Neural progenitor cell (in vitro differentiated cells): ENCODE measurements at regions not wholly inside any gene's neighbourhood (a gene's known extent, or its start where the extent isn't known, plus 50 kb on each side); places are given as distances from the start of the nearest gene placed in this dataset.

Source experiments
- DNase-seq: peaks from one replicate; pipeline ENCODE4 v3.0.0-alpha.2; 2016; ENCODE audit warnings: low spot score
- H2AFZ ChIP-seq: fragments of 200-600 bp; sonication (generic); replicated peaks from 2 replicates; pipeline ENCODE4 v1.6.1; 2016; ENCODE audit warnings: antibody characterized with exemption
- H3F3A ChIP-seq: fragments of 200-600 bp; sonication (generic); 2 replicates; pipeline ENCODE4 v1.6.1; 2016; ENCODE audit warnings: antibody characterized with exemption, low read depth
- H3K27ac ChIP-seq: fragments of 200-600 bp; sonication (generic); 2 replicates; pipeline ENCODE4 v1.5.1; 2016; ENCODE audit warnings: mild to moderate bottlenecking
- H3K27me3 ChIP-seq: fragments of 200-600 bp; sonication (generic); 2 replicates; pipeline ENCODE4 v1.6.1; 2016; ENCODE audit warnings: mild to moderate bottlenecking, moderate library complexity
- H3K36me3 ChIP-seq: fragments of 200-600 bp; sonication (generic); 2 replicates; pipeline ENCODE4 v1.5.1; 2016
- H3K4me1 ChIP-seq: fragments of 200-600 bp; sonication (generic); 2 replicates; pipeline ENCODE4 v1.6.1; 2016; ENCODE audit warnings: mixed run types
- H3K4me2 ChIP-seq: fragments of 200-600 bp; sonication (generic); 2 replicates; pipeline ENCODE4 v1.6.1; 2016
- H3K4me3 ChIP-seq: fragments of 200-600 bp; sonication (generic); 2 replicates; pipeline ENCODE4 v1.5.1; 2016
- H3K79me2 ChIP-seq: fragments of 200-600 bp; sonication (generic); 2 replicates; pipeline ENCODE4 v1.6.1; 2016; ENCODE audit warnings: low read depth
- H3K9ac ChIP-seq: fragments of 200-600 bp; sonication (generic); 2 replicates; pipeline ENCODE4 v1.6.1; 2016
- H3K9me3 ChIP-seq: fragments of 200-600 bp; sonication (generic); 2 replicates; pipeline ENCODE4 v1.5.1; 2016; ENCODE audit warnings: low read depth
- H4K20me1 ChIP-seq: fragments of 200-600 bp; sonication (generic); 2 replicates; pipeline ENCODE4 v1.6.1; 2016; ENCODE audit warnings: low read depth
- H3K27ac Mint-ChIP-seq: 3 replicates; pipeline ENCODE4 v1.8.0; 2021; ENCODE audit warnings: mixed read lengths
- H3K27me3 Mint-ChIP-seq: 2 replicates; pipeline ENCODE4 v1.8.0; 2022; ENCODE audit warnings: low read depth, mild to moderate bottlenecking, inconsistent platforms, moderate library complexity, mixed read lengths; ENCODE audit not compliant: insufficient read depth
- H3K36me3 Mint-ChIP-seq: 3 replicates; pipeline ENCODE4 v1.8.0; 2021; ENCODE audit warnings: mixed read lengths
- H3K4me1 Mint-ChIP-seq: 3 replicates; pipeline ENCODE4 v1.8.0; 2021; ENCODE audit warnings: mixed read lengths
- H3K4me3 Mint-ChIP-seq: 3 replicates; pipeline ENCODE4 v1.8.0; 2021; ENCODE audit warnings: mild to moderate bottlenecking, moderate library complexity, mixed read lengths
- H3K9me3 Mint-ChIP-seq: 3 replicates; pipeline ENCODE4 v1.8.0; 2020; ENCODE audit warnings: mixed read lengths
- EZH2 ChIP-seq: fragments of 200-600 bp; sonication (generic); IDR thresholded peaks from 2 replicates; pipeline ENCODE4 v1.6.1; 2017; ENCODE audit warnings: antibody characterized with exemption, mild to moderate bottlenecking, moderate library complexity
- EZH2phosphoT487 ChIP-seq: fragments of 200-600 bp; sonication (generic); IDR thresholded peaks from 2 replicates; pipeline ENCODE4 v1.6.1; 2017; ENCODE audit warnings: antibody characterized with exemption
- TF ChIP-seq, protein P1 (sequence below): fragments of 200-600 bp; sonication (generic); IDR thresholded peaks from 2 replicates; pipeline ENCODE4 v1.5.1; 2017; ENCODE audit warnings: antibody characterized with exemption, mild to moderate bottlenecking

DNA sequence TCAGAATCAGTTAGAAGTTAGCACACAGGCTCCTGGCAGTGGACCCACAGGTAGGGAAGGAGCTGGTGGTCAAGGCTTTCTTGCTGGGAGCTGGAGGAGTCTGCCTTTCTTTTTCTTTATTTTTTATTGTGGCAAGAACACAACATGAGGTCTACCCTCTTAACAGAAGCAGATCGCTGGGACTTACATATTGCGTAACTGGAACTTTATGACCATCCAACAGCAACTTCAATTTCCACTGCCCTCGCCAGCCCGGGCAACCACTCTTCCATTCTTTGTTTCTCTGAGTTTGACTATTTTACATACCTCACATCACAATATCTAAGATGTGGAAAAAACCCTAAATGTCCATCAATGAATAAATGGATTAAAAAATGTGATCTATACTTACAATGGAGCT, 147.8 kb upstream of the AJAP1 start:
- H3K4me1 ChIP-seq: no peaks in the 10 kb centered on the region
- H3F3A ChIP-seq: no peaks in the 10 kb centered on the region
- no peaks in the 10 kb centered on the region for H3K36me3 ChIP-seq
- H3K9me3 Mint-ChIP-seq: no peaks in the 10 kb centered on the region
- no peak overlapping the region for H3K4me2 ChIP-seq
- no peak for DNase-seq
- no peak for TF ChIP-seq EZH2phosphoT487
- TF ChIP-seq EZH2: no peak
- TF ChIP-seq, protein P1, sequence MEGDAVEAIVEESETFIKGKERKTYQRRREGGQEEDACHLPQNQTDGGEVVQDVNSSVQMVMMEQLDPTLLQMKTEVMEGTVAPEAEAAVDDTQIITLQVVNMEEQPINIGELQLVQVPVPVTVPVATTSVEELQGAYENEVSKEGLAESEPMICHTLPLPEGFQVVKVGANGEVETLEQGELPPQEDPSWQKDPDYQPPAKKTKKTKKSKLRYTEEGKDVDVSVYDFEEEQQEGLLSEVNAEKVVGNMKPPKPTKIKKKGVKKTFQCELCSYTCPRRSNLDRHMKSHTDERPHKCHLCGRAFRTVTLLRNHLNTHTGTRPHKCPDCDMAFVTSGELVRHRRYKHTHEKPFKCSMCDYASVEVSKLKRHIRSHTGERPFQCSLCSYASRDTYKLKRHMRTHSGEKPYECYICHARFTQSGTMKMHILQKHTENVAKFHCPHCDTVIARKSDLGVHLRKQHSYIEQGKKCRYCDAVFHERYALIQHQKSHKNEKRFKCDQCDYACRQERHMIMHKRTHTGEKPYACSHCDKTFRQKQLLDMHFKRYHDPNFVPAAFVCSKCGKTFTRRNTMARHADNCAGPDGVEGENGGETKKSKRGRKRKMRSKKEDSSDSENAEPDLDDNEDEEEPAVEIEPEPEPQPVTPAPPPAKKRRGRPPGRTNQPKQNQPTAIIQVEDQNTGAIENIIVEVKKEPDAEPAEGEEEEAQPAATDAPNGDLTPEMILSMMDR: no peak
- H4K20me1 ChIP-seq: no peaks in the 10 kb centered on the region
- H3K9ac ChIP-seq: no peak overlapping the region
- H3K4me3 ChIP-seq: no peak overlapping the region
- H3K36me3 Mint-ChIP-seq: no peaks in the 10 kb centered on the region
- H3K27me3 ChIP-seq: no peaks in the 10 kb centered on the region
- H3K79me2 ChIP-seq: no peaks in the 10 kb centered on the region
- no peaks in the 10 kb centered on the region for H3K4me1 Mint-ChIP-seq
- H3K27me3 Mint-ChIP-seq: peaks cover 20% of the 10 kb centered on the region
- no peak overlapping the region for H3K27ac ChIP-seq
- no peaks in the 10 kb centered on the region for H3K9me3 ChIP-seq
- no peak overlapping the region for H2AFZ ChIP-seq
- H3K27ac Mint-ChIP-seq: no peak overlapping the region
- H3K4me3 Mint-ChIP-seq: no peak overlapping the region

DNA sequence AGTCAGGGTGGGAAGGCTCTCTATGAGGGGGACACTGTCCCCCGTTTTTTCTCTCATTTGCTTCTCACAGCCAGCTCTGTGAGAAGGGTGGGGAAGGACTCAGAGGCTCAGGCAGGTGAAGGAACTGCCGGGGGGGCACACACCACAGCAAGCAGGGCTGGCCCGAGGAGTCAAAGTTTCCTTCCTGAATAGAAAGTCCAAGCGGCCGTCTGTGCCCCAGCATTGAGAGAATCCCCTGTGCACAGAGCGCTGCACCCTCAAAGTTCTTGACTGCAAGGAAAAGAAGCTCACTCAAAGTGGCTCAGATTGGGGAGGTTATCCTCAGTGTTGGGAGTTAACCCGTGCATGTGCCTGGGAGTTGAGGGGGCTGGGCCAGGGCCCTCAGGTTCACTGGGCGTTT, 145.2 kb upstream of the AJAP1 start:
- H3K27me3 Mint-ChIP-seq: peaks cover 20% of the 10 kb centered on the region
- DNase-seq: no peak
- no peak overlapping the region for H3K27ac Mint-ChIP-seq
- H3K4me1 Mint-ChIP-seq: peaks cover 4% of the 10 kb centered on the region
- Histone ChIP-seq H4K20me1 (no peaks in the 10 kb centered on the region), H3K79me2 (no peaks in the 10 kb centered on the region), H3K9ac (no peak overlapping the region), H3K4me3 (no peak overlapping the region), H3K36me3 (no peaks in the 10 kb centered on the region), H3K4me1 (no peaks in the 10 kb centered on the region), H3K9me3 (no peaks in the 10 kb centered on the region), H3F3A (no peaks in the 10 kb centered on the region), H2AFZ (no peak overlapping the region), H3K27ac (no peak overlapping the region), H3K4me2 (no peak overlapping the region), H3K27me3 (no peaks in the 10 kb centered on the region)
- no peaks in the 10 kb centered on the region for H3K36me3 Mint-ChIP-seq
- no peaks in the 10 kb centered on the region for H3K9me3 Mint-ChIP-seq
- TF ChIP-seq, protein P1: no peak
- TF ChIP-seq EZH2: no peak
- no peak for TF ChIP-seq EZH2phosphoT487
- no peak overlapping the region for H3K4me3 Mint-ChIP-seq

DNA sequence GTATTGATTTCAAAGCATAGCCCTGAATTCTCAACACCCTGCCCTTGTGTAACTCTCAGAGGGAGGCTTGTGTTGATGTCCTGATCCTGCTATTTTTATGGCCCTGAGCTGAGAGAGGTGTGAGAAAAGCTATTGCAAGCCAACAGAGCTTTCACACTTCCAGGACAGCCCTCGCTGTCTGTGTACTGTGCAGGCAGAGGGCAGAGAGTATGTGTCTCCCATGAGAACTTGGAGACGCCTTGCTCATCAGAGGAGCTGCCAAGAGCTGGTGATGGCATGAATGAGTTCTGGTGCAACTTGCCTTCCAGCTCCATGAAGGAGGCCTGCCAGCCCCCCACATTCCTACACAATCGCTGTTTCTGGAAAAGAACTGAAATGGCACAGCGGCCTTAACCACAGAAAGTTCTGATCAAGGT, 144.1 kb upstream of the AJAP1 start:
- Histone ChIP-seq H3K27me3 (no peaks in the 10 kb centered on the region), H3K79me2 (no peaks in the 10 kb centered on the region), H4K20me1 (no peaks in the 10 kb centered on the region), H3K9ac (no peak overlapping the region), H3K4me3 (no peak overlapping the region), H3F3A (no peaks in the 10 kb centered on the region), H3K4me1 (no peaks in the 10 kb centered on the region), H3K27ac (no peak overlapping the region), H3K36me3 (no peaks in the 10 kb centered on the region), H3K9me3 (no peaks in the 10 kb centered on the region), H2AFZ (no peak overlapping the region), H3K4me2 (no peak overlapping the region)
- H3K27ac Mint-ChIP-seq: no peak overlapping the region
- no peak for DNase-seq
- no peaks in the 10 kb centered on the region for H3K36me3 Mint-ChIP-seq
- peaks cover 4% of the 10 kb centered on the region for H3K4me1 Mint-ChIP-seq
- no peaks in the 10 kb centered on the region for H3K9me3 Mint-ChIP-seq
- no peak overlapping the region for H3K4me3 Mint-ChIP-seq
- H3K27me3 Mint-ChIP-seq: peaks cover 27% of the 10 kb centered on the region
- TF ChIP-seq EZH2phosphoT487 (no peak), EZH2 (no peak)
- TF ChIP-seq, protein P1: no peak

DNA sequence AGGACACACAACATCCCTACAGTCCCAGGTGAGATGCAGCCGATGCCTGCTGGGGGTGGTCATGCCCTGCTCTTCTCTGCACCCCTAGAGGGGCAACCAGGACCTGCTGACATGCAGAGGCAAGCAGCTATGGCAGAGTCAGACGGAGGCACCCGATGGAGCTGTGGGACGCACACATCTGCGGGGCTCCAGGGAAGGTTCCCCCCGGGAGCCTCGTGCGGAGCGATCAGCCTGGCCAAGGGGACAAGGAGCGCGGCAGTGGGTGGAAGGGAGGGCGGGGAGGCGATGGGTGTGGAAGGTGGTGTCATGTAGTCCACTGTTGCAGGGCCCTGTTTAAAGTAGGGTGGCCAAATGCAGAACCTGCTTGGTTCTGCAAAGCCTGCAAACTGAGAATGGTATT, 143.0 kb upstream of the AJAP1 start:
- Histone ChIP-seq H3K9me3 (no peaks in the 10 kb centered on the region), H3K27ac (no peak overlapping the region), H2AFZ (no peak overlapping the region), H3F3A (no peaks in the 10 kb centered on the region), H3K27me3 (no peaks in the 10 kb centered on the region), H4K20me1 (no peaks in the 10 kb centered on the region), H3K4me3 (no peak overlapping the region), H3K9ac (no peak overlapping the region), H3K79me2 (no peaks in the 10 kb centered on the region), H3K4me1 (no peaks in the 10 kb centered on the region), H3K4me2 (no peak overlapping the region), H3K36me3 (no peaks in the 10 kb centered on the region)
- H3K36me3 Mint-ChIP-seq: no peaks in the 10 kb centered on the region
- H3K4me3 Mint-ChIP-seq: no peak overlapping the region
- H3K9me3 Mint-ChIP-seq: no peaks in the 10 kb centered on the region
- H3K27me3 Mint-ChIP-seq: peaks cover 30% of the 10 kb centered on the region
- no peak overlapping the region for H3K27ac Mint-ChIP-seq
- peaks cover 12% of the 10 kb centered on the region for H3K4me1 Mint-ChIP-seq
- TF ChIP-seq, protein P1: no peak
- no peak for TF ChIP-seq EZH2phosphoT487
- no peak for TF ChIP-seq EZH2
- no peak for DNase-seq
